ENCODE measurements at regions not wholly inside any gene's neighbourhood (a gene's known extent, or its start where the extent isn't known, plus 50 kb on each side); places are given as distances from the start of the nearest gene placed in this dataset.

DNA sequence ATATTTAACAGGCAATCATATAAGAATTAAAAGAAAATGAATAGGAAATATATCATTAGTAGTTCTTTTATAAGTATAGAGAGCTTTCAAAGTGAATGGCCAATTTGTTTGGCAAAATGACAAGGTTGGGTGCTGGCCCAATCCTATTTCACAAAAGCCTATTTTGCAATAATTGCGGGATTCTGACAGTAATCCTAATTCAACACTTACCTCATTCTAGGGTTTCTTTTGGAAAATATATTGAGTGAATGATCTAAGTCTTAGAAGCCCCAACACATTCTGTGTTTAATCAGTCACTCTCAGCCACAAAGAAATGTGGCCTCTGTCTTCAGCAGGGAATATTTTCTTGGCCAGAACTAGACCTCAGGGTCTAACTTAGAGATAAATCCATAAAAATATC lies 835.9 kb upstream of the ZNF608 start:
- DNase-seq: no peak
- no peaks in the 10 kb centered on the region for H3K79me2 ChIP-seq (ENCODE audit: low read length)
- no peak for TF ChIP-seq EZH2 (IDR thresholded peaks at IDR 0.05; ENCODE audit: low read length, unreplicated experiment)
- TF ChIP-seq CTCF (conservative IDR thresholded peaks at IDR 0.05; ENCODE audit: low read depth, low read length): no peak
- TF ChIP-seq EZH2phosphoT487 (IDR thresholded peaks at IDR 0.05; ENCODE audit: borderline replicate concordance, low read length): no peak
- intact Hi-C loops (cut with micrococcal nuclease): no loop called here
- H3F3A ChIP-seq (ENCODE audit: low read length, unreplicated experiment): no peaks in the 10 kb centered on the region
- H3K4me3 ChIP-seq (ENCODE audit: low read length): no peak overlapping the region
- ChIA-PET POLR2A (ENCODE audit: unreplicated experiment) (no interaction called here), CTCF (no interaction called here)
- H3K9me2 ChIP-seq (replicated peaks; ENCODE audit: low read length): no peaks in the 10 kb centered on the region
- H3K9ac ChIP-seq (ENCODE audit: low read length): no peak overlapping the region
- H3K36me3 ChIP-seq (ENCODE audit: low read depth, low read length): no peaks in the 10 kb centered on the region
- no peak overlapping the region for H3K4me2 ChIP-seq (ENCODE audit: low read length)
- no TSS peak for BruUV-seq (replicated peaks)
- no peak overlapping the region for H2AFZ ChIP-seq (ENCODE audit: low read length)
- no peak overlapping the region for H3K27ac ChIP-seq (ENCODE audit: low read length)
- H3K9me3 ChIP-seq (ENCODE audit: low read length): no peaks in the 10 kb centered on the region
- no peaks in the 10 kb centered on the region for H4K20me1 ChIP-seq (ENCODE audit: low read length)
- ATAC-seq: no peak
- no peaks in the 10 kb centered on the region for H3K27me3 ChIP-seq (ENCODE audit: low read length)
- H3K4me1 ChIP-seq (ENCODE audit: insufficient read depth, low read length): no peaks in the 10 kb centered on the region

GRCh38 chr5:125583321-125584139 lies 837.1 kb upstream of the ZNF608 start:
- ChIA-PET CTCF (no interaction called here), POLR2A (ENCODE audit: unreplicated experiment) (no interaction called here)
- no peak overlapping the region for H3K27ac ChIP-seq (ENCODE audit: low read length)
- no peaks in the 10 kb centered on the region for H3K36me3 ChIP-seq (ENCODE audit: low read depth, low read length)
- BruUV-seq (replicated peaks): no TSS peak
- H3K27me3 ChIP-seq (ENCODE audit: low read length): no peaks in the 10 kb centered on the region
- H3K4me2 ChIP-seq (ENCODE audit: low read length): no peak overlapping the region
- H3K4me3 ChIP-seq (ENCODE audit: low read length): no peak overlapping the region
- H2AFZ ChIP-seq (ENCODE audit: low read length): no peak overlapping the region
- no peaks in the 10 kb centered on the region for H3K9me3 ChIP-seq (ENCODE audit: low read length)
- no peaks in the 10 kb centered on the region for H3F3A ChIP-seq (ENCODE audit: low read length, unreplicated experiment)
- H3K9me2 ChIP-seq (replicated peaks; ENCODE audit: low read length): no peaks in the 10 kb centered on the region
- no peak for TF ChIP-seq EZH2phosphoT487 (IDR thresholded peaks at IDR 0.05; ENCODE audit: borderline replicate concordance, low read length)
- no peak for TF ChIP-seq CTCF (conservative IDR thresholded peaks at IDR 0.05; ENCODE audit: low read depth, low read length)
- no peak for TF ChIP-seq EZH2 (IDR thresholded peaks at IDR 0.05; ENCODE audit: low read length, unreplicated experiment)
- H3K4me1 ChIP-seq (ENCODE audit: insufficient read depth, low read length): no peaks in the 10 kb centered on the region
- no peaks in the 10 kb centered on the region for H3K79me2 ChIP-seq (ENCODE audit: low read length)
- no peaks in the 10 kb centered on the region for H4K20me1 ChIP-seq (ENCODE audit: low read length)
- DNase-seq (no peak), ATAC-seq (no peak)
- intact Hi-C loops (cut with micrococcal nuclease): no loop called here
- H3K9ac ChIP-seq (ENCODE audit: low read length): no peak overlapping the region

GRCh38 chr5:125584140-125584520 lies 837.7 kb upstream of the ZNF608 start:
- POLR2A ChIA-PET (ENCODE audit: unreplicated experiment): no interaction called here
- no peaks in the 10 kb centered on the region for H3K79me2 ChIP-seq (ENCODE audit: low read length)
- TF ChIP-seq EZH2 (IDR thresholded peaks at IDR 0.05; ENCODE audit: low read length, unreplicated experiment) (no peak), EZH2phosphoT487 (IDR thresholded peaks at IDR 0.05; ENCODE audit: borderline replicate concordance, low read length) (no peak), CTCF (conservative IDR thresholded peaks at IDR 0.05; ENCODE audit: low read depth, low read length) (no peak)
- H3K4me1 ChIP-seq (ENCODE audit: insufficient read depth, low read length): no peaks in the 10 kb centered on the region
- no peaks in the 10 kb centered on the region for H3K27me3 ChIP-seq (ENCODE audit: low read length)
- no peak overlapping the region for H3K4me2 ChIP-seq (ENCODE audit: low read length)
- intact Hi-C loops (cut with micrococcal nuclease): no loop called here
- H2AFZ ChIP-seq (ENCODE audit: low read length): no peak overlapping the region
- no TSS peak for BruUV-seq (replicated peaks)
- no peaks in the 10 kb centered on the region for H3F3A ChIP-seq (ENCODE audit: low read length, unreplicated experiment)
- no peak for DNase-seq
- no peaks in the 10 kb centered on the region for H4K20me1 ChIP-seq (ENCODE audit: low read length)
- no peak for ATAC-seq
- H3K27ac ChIP-seq (ENCODE audit: low read length): no peak overlapping the region
- no peaks in the 10 kb centered on the region for H3K9me2 ChIP-seq (replicated peaks; ENCODE audit: low read length)
- CTCF ChIA-PET: no interaction called here
- no peaks in the 10 kb centered on the region for H3K9me3 ChIP-seq (ENCODE audit: low read length)
- no peaks in the 10 kb centered on the region for H3K36me3 ChIP-seq (ENCODE audit: low read depth, low read length)
- H3K4me3 ChIP-seq (ENCODE audit: low read length): no peak overlapping the region
- H3K9ac ChIP-seq (ENCODE audit: low read length): no peak overlapping the region
